DMS153 treated with DMSO at 0.1 percent for 48 hours (cell line): ENCODE measurements at regions not wholly inside any gene's neighbourhood (a gene's known extent, or its start where the extent isn't known, plus 50 kb on each side); places are given as distances from the start of the nearest gene placed in this dataset.

Experiments
- DNase-seq: peaks from one replicate; lab custom pipeline; 2025; ENCODE audit not compliant: unreplicated experiment; lab: John Stamatoyannopoulos, UW

- DNase-seq: no peak
Observed at GRCh38 chr2:35033748-35034147, 1321.8 kb upstream of the CRIM1 start.

DNA sequence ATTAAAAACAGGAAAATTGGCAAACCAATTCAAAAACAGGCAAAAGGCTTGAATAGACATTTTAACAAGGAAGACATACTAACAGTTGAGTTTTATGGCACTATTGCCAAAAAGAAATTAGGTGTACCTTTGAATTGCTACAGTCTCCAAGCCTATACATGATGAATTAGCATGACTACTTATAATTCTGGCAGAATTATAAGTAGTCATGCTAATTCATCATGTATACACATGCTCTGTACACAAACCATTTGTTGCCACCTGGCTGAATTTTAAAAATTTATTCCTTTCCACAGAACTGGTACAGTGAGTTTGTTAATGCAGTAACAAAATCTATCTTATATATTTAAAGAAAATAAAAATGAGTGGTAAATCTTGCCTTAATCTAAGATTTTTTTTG, 1332.0 kb upstream of the CRIM1 start:
- DNase-seq: no peak

- DNase-seq: no peak
Observed at GRCh38 chr2:35000453-35000852, 1355.1 kb upstream of the CRIM1 start.

DNA sequence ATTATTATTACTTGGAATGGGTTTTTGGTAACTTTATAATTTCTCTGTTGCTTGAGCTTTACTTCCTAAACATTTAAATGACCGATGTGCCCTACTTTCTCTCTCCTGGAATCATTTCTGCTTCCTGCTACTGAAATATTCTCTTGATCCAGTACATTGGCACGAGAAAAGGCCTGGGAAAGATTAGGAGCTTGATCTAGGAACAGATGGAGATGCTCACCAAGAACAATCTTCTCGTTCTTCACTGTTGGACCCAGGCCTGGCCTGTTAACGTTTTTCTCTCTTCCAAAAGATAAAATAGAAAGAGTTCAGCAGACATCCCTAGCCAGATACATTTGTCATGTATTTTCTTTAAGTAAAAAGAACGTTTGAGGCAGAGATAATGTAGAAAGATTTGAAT, 1356.8 kb upstream of the CRIM1 start:
- no peak for DNase-seq

- DNase-seq: no peak
Observed at GRCh38 chr2:34997779-34998178, 1357.8 kb upstream of the CRIM1 start.

DNA sequence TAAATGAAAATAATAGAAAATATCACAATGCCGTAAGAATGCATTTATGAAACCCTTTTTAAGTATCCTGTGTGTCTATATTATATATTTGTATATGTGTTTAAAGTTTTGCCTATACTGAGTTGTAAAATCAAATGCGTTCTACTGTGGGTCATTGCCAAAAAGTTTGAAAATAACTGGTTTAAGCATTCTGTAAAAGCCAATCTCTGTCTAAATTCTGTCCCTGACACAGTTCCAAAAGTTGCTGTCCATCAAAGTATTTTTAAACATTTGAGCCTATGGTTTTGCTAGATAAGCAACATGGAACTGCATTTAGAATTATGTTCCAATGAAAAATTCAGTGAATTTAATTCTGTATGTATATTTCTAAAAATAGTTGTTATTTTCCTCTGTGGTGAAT, 1360.4 kb upstream of the CRIM1 start:
- no peak for DNase-seq

DNA sequence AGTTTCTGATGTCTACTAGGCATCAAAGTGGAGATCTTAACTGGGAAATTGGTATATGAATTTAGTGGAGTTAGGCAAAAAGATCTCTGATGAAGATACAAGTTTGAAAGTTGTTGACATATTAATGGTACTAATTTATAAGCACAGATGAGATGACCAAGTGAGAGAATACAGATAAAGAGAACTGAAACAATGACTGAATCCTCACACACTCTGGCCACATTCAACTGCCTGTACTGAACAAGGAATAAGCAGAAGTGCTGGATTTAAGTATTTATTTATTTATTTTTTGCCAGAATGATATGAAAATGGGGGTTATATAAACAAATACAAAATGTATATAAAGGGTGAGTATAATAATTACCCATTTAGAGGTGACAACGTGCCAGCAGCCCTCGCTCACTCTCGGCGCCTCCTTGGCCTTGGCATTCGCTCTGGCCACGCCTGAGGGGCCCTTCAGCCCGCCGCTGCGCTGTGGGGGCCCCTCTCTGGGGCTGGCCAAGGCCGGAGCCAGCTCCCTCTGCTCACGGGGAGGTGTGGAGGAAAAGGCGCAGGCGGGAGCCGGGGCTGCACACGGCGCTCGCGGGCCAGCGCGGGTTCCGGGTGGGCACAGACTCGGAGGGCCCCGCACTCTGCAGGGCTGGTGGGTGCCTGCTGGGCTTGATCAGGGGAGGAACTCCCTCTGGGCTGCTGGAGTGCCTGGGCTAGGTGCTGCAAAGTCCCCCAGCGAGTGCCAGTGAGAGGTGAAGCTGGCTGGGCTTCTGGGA, 1363.9 kb upstream of the CRIM1 start:
- DNase-seq: no peak

DNA sequence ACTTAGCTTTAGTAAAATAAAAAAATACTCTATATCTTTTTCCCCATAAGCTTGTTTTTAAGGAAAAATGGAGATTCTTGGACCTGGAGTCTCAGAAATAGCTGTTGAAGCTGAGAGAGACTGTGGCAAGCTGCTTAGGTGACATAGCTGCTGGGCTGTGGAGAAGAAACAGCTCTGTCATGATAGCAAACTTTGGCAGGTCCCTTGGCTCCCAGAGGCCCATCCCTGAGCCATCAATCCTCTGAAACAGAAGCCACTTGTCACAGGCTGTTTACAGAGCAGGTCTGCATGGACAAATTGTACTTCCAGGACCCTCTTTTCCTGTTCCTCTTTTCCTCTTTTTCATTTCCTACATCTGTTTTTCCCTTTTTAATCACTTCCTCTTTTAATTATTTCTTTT, 1370.1 kb upstream of the CRIM1 start:
- DNase-seq: no peak

DNA sequence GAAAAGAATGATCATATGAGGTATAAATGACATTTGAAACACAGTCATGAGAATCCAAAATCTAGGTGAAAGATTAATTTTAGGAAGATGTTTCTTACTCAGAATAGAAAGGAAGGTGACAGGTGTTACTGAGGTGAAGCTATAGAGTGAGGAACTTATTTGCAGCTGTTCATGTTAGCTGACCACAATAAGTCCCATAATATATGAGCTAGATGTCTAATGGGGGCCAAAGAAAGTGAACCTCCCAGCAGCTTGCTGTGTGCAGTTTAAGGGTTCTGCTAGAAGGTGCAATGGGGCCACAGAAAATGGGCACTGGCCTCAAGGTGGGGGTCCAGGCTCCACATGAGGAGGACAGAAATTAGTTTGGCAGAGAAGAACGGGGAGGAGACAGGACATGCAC, 1374.9 kb upstream of the CRIM1 start:
- DNase-seq: no peak

DNA sequence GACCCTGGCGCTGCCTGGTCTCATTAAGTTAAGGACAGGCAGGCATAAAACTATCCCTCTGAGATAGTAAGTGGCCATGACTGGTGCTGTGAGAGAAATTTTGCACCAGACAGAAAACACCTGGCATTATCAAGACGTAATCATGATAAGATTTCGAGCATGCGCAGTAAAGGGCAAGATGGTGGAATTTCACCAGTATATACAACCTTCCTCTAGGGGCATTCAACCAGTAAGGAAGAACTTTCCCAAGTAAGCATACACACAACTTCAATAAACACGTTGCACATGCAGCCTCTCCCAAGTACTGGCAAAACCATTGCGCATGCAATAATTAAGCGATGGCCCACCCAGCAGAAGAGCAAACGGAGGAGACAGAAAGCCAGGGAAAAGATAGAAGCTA, 1376.4 kb upstream of the CRIM1 start:
- no peak for DNase-seq

DNA sequence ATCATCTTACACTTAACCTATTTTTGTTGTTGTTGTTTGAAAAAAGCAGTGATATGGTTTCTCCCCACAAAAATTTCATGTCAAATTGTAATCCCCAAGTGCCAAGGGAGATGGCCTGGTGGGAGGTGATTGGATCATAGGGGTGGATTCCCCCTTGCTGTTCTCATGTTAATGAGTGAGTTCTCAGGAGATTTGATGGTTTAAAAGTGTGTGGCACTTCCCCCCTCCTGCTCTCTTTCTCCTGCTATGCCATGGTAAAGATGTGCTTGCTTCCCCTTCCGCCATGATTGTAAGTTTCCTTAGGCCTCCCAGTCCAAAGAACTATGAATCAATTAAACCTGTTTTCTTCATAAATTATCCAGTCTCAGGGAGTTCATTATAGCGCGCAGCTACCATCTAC, 1362.7 kb upstream of the FAM98A start:
- no peak for DNase-seq

DNA sequence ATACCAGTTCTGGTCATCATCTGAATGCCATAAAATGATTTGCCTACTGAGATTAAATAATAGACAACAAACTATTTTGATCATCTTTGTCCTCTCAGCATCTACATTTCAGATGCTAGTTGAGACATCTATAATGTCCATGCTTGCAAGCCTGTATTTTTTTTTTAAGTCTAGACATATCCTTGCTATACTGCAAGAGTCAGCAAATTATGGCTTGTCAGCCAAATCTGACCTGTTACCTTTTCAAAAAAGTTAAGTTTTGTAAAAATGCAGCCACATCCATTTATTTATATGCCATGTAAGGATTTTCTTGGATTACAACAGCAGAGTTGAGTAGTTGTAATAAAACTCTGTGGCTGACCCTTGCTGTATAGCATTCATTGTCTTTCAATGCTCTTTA, 1355.7 kb upstream of the FAM98A start:
- DNase-seq: no peak

DNA sequence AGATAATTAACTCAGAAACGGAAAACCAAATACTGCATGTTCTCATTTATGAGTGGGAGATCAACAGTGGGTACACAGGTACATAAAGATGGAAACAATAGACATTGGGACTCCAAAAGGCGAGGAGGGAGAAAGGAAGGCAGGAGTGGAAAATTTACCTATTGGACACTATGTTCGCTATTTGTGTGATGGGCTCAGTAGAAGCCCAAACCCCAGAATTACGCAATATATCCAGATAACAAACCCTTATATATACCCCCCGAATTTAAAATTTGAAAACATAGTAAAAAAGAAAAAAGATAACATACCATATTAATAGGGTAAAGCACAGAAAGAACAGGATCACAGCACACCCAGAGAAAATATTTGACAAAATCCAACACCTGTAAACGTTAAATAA, 1351.7 kb upstream of the FAM98A start:
- no peak for DNase-seq

DNA sequence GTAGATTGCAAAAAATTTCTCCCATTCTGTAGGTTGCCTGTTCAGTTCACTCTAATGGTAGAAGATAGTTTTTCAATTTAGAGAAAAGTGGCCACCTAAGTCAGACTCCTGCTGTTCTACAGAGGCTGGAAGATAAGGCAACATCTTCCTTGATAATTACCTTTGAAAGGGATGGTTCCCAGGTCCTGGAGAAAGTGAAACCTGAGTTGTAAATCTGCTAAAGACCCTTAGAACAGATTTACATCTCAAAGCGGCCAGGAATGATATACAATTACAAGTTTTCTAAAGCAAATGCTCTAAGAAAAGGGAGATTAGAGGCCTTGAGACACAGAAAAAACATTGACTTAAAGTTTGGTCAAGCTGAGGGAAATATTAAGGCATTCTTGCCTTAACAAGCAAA, 1350.2 kb upstream of the FAM98A start:
- DNase-seq: no peak

GRCh38 chr2:34936089-34936488, 1337.0 kb upstream of the FAM98A start:
- DNase-seq: no peak

GRCh38 chr2:34912084-34912483, 1313.0 kb upstream of the FAM98A start:
- no peak for DNase-seq

- no peak for DNase-seq
Observed at GRCh38 chr2:34909992-34910705, 1311.0 kb upstream of the FAM98A start.

DNA sequence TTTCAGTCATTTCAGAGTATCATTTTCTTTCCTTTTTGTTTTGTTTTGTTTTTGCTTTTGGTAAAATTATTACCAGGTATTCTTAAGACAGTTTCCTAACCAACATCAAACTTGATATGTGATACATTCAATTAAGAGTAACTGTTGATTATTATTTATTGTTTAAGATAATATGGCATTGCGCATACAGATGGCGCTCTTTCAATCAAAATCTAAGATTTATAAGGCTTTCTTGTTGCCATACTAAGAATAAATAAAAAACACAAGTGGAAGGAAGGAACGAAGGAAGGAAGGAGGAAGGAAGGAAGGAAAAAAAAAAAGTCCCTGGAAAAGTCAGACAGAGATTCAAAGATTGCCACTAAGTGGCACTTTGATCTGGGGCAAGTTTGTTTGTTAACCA, 1308.7 kb upstream of the FAM98A start:
- DNase-seq: no peak

- DNase-seq: no peak
Observed at GRCh38 chr2:34901739-34902138, 1302.6 kb upstream of the FAM98A start.

GRCh38 chr2:34899079-34899478, 1300.0 kb upstream of the FAM98A start:
- no peak for DNase-seq

- no peak for DNase-seq
Observed at GRCh38 chr2:34892766-34893165, 1293.7 kb upstream of the FAM98A start.

- DNase-seq: no peak
Observed at GRCh38 chr2:34892256-34892655, 1293.2 kb upstream of the FAM98A start.
